SK-N-SH (cell line): ENCODE measurements at regions not wholly inside any gene's neighbourhood (a gene's known extent, or its start where the extent isn't known, plus 50 kb on each side); places are given as distances from the start of the nearest gene placed in this dataset.

Source experiments
- CTCF ChIA-PET: fragments of 300-600, 350-600 bp; formaldehyde crosslinking; extraction: SDS; loops from one replicate; lab custom pipeline; 2021; lab: Yijun Ruan, JAX
- POLR2A ChIA-PET: fragments of 350-600 bp; sonication (Branson Sonifier 250); formaldehyde crosslinking; extraction: SDS; loops from one replicate; lab custom pipeline; 2020; ENCODE audit warnings: antibody characterized with exemption, inconsistent platforms; lab: Yijun Ruan, JAX
- DNase-seq: peaks from one replicate; pipeline ENCODE4 v3.0.0; 2012
- H2AFZ ChIP-seq: fragments of 200-600 bp; sonication (generic); 2 replicates; pipeline ENCODE4 v1.8.1; 2016; ENCODE audit warnings: antibody characterized with exemption, mild to moderate bottlenecking, low read depth
- H3F3A ChIP-seq: fragments of 200-600 bp; sonication (generic); replicated peaks from 2 replicates; pipeline ENCODE3; 2016; ENCODE audit warnings: antibody characterized with exemption, mild to moderate bottlenecking; ENCODE audit not compliant: insufficient read depth
- H3K27ac ChIP-seq, 2 experiments: fragments of 200-500 bp in 1 of 2; fragments of 200-600 bp in 1 of 2; sonication (Bioruptor generic) in 1 of 2; sonication (generic), shearing (Covaris generic) in 1 of 2; 2 replicates each; pipeline versions ENCODE4 v1.5.1 to v1.6.1; 2014 to 2016; ENCODE audit warnings: low read depth in 2 of 2, inconsistent platforms in 1 of 2, low read length in 1 of 2, mild to moderate bottlenecking in 1 of 2, mixed read lengths in 1 of 2
- H3K27me3 ChIP-seq: fragments of 200-600 bp; sonication (generic), shearing (Covaris generic); 2 replicates; pipeline ENCODE4 v1.6.1; 2016; ENCODE audit warnings: mixed run types; ENCODE audit not compliant: insufficient read depth
- H3K36me3 ChIP-seq, 2 experiments: fragments of 200-500 bp in 1 of 2; fragments of 200-600 bp in 1 of 2; sonication (Bioruptor generic) in 1 of 2; sonication (generic) in 1 of 2; replicated peaks in 1 of 2; 2 replicates each; pipeline versions ENCODE3 to v1.5.1; 2014 to 2016; ENCODE audit warnings: low read length in 1 of 2, mild to moderate bottlenecking in 1 of 2; ENCODE audit not compliant: insufficient read depth in 2 of 2, control insufficient read depth in 1 of 2
- H3K4me1 ChIP-seq, 2 experiments: fragments of 200-500 bp in 1 of 2; fragments of 200-600 bp in 1 of 2; sonication (Bioruptor generic) in 1 of 2; sonication (generic), shearing (Covaris generic) in 1 of 2; 2 replicates each; pipeline versions ENCODE4 v1.5.1 to v1.6.1; 2014 to 2016; ENCODE audit warnings: low read depth in 1 of 2, low read length in 1 of 2, mixed run types in 1 of 2; ENCODE audit not compliant: insufficient read depth in 2 of 2, control insufficient read depth in 1 of 2
- H3K4me2 ChIP-seq: fragments of 200-600 bp; sonication (generic), shearing (Covaris generic); 2 replicates; pipeline ENCODE4 v1.6.1; 2017; ENCODE audit warnings: mixed run types
- H3K4me3 ChIP-seq, 2 experiments: fragments of 200-500 bp in 1 of 2; fragments of 200-600 bp in 1 of 2; sonication (Bioruptor generic) in 1 of 2; sonication (generic), shearing (Covaris generic) in 1 of 2; 2 replicates each; pipeline versions ENCODE4 v1.5.1 to v1.8.1; 2014 to 2016; ENCODE audit warnings: low read depth in 2 of 2, inconsistent platforms in 1 of 2, low read length in 1 of 2, mild to moderate bottlenecking in 1 of 2, mixed read lengths in 1 of 2, moderate library complexity in 1 of 2
- H3K79me2 ChIP-seq: fragments of 200-600 bp; sonication (generic); 2 replicates; pipeline ENCODE4 v1.8.1; 2017; ENCODE audit warnings: mild to moderate bottlenecking; ENCODE audit not compliant: insufficient read depth
- H3K9ac ChIP-seq: fragments of 200-600 bp; sonication (generic); 2 replicates; pipeline ENCODE4 v1.6.1; 2017; ENCODE audit warnings: mixed run types
- H3K9me2 ChIP-seq: fragments of 200-600 bp; sonication (generic); 2 replicates; pipeline ENCODE4 v1.6.1; 2017; ENCODE audit warnings: mixed run types
- H3K9me3 ChIP-seq: fragments of 200-600 bp; sonication (generic); 2 replicates; pipeline ENCODE4 v1.6.1; 2017; ENCODE audit warnings: mixed run types, mild to moderate bottlenecking, moderate library complexity
- H4K20me1 ChIP-seq: fragments of 200-600 bp; sonication (generic); 2 replicates; pipeline ENCODE4 v1.6.1; 2017; ENCODE audit warnings: mild to moderate bottlenecking, mixed run types; ENCODE audit not compliant: insufficient read depth
- CHD2 ChIP-seq: fragments of 150-350 bp; IDR thresholded peaks from 2 replicates; pipeline ENCODE4 v1.6.1; 2018; ENCODE audit warnings: low read length; ENCODE audit not compliant: partially characterized antibody
- EZH2phosphoT487 ChIP-seq: fragments of 200-600 bp; sonication (generic); IDR thresholded peaks from 2 replicates; pipeline ENCODE4 v1.6.1; 2017; ENCODE audit warnings: low read depth, mixed run types, mild to moderate bottlenecking, antibody characterized with exemption, moderate library complexity, borderline replicate concordance
- FOXJ3 ChIP-seq: sonication (generic); formaldehyde crosslinking; IDR thresholded peaks from 2 replicates; pipeline ENCODE4 v1.5.1; 2020; ENCODE audit warnings: mild to moderate bottlenecking, missing genetic modification reagents
- FOXM1 ChIP-seq: IDR thresholded peaks from 2 replicates; pipeline ENCODE4 v1.4.0; 2012; ENCODE audit warnings: low read depth, mild to moderate bottlenecking
- GATA2 ChIP-seq: sonication (generic); formaldehyde crosslinking; IDR thresholded peaks from 2 replicates; pipeline ENCODE4 v1.5.0; 2020; ENCODE audit warnings: mild to moderate bottlenecking, missing genetic modification reagents
- JUND ChIP-seq: IDR thresholded peaks from 2 replicates; pipeline ENCODE4 v1.4.0; 2012
- MEF2A ChIP-seq: IDR thresholded peaks from 2 replicates; pipeline ENCODE4 v1.4.0; 2012; ENCODE audit warnings: low read depth, borderline replicate concordance
- NFIC ChIP-seq: IDR thresholded peaks from 2 replicates; pipeline ENCODE4 v1.4.0; 2012; ENCODE audit warnings: borderline replicate concordance
- NRF1 ChIP-seq: IDR thresholded peaks from 2 replicates; pipeline ENCODE4 v1.6.1; 2012; ENCODE audit warnings: low read depth, mild to moderate bottlenecking, low read length
- RCOR1 ChIP-seq: fragments of 150-350 bp; IDR thresholded peaks from 2 replicates; pipeline ENCODE4 v1.6.1; 2017; ENCODE audit warnings: antibody characterized with exemption, low read length
- TAF1 ChIP-seq: IDR thresholded peaks from 2 replicates; pipeline ENCODE4 v1.6.1; 2012; ENCODE audit warnings: low read depth, mild to moderate bottlenecking, low read length, moderate library complexity, borderline replicate concordance
- WGBS: methylation state at CpG from one replicate; pipeline ENCODE4 v1.1.6; 2017; ENCODE audit warnings: low lambda C conversion rate; 5-methylcytosine and 5-hydroxymethylcytosine counted together
- TF ChIP-seq, protein P1 (sequence below): IDR thresholded peaks from 2 replicates; pipeline ENCODE4 v1.4.0; 2012; ENCODE audit warnings: low read depth
- TF ChIP-seq, protein P2 (sequence below): IDR thresholded peaks from 2 replicates; pipeline ENCODE4 v1.4.0; 2012; ENCODE audit warnings: low read depth, borderline replicate concordance
- TF ChIP-seq, protein P3 (sequence below): IDR thresholded peaks from 2 replicates; pipeline ENCODE4 v1.4.0; 2012; ENCODE audit warnings: low read depth, borderline replicate concordance
- TF ChIP-seq, protein P4 (sequence below): fragments of 150-350 bp; IDR thresholded peaks from 2 replicates; pipeline ENCODE4 v1.6.1; 2016; ENCODE audit warnings: mild to moderate bottlenecking, low read depth, low read length
- TF ChIP-seq, protein P5 (sequence below): IDR thresholded peaks from 2 replicates; pipeline ENCODE4; 2012

DNA sequence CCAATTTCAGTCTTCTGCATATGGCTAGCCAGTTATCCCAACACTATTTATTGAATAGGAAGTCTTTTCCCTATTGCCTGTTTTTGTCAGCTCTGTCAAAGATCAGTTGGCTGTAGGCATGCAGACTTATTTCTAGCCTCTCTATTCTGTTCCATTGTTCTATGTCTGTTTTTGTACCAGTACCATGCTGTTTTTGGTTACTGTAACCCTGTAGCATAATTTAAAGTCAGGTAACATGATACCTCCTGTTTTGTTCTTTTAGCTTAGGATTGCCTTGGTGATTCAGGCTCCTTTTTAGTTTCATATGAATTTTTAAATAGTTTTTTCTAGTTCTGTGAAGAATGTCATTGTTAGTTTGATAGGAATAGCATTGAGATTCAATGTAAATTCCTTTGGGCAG, 104.9 kb upstream of the SLCO6A1 start (continued):
- TF ChIP-seq NRF1 (no peak), TAF1 (no peak), RCOR1 (no peak)
- TF ChIP-seq, protein P1, sequence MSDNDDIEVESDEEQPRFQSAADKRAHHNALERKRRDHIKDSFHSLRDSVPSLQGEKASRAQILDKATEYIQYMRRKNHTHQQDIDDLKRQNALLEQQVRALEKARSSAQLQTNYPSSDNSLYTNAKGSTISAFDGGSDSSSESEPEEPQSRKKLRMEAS = no peak

DNA sequence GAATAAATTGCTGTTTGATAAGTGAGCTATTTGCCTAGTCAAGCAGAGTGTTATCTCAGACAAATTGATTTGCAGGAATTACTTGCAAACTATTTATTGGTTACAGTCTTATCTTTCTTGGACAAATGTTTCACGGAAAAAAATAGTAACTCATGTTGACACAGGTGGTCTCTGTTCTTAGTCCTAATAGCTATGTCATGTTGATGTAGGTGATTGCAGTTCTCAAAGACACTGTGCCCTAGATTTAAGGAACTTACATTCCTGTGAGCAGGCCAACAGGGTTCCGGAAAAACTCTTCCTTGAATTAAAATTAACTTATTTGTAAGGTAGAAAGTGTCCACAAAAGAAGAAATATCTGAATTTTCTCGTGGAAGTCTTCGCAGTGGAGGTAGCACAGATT, 109.6 kb upstream of the SLCO6A1 start:
- 63% methylated on average over 4 of the region's 4 CpGs for WGBS
- Histone ChIP-seq H3K79me2 (no peaks in the 10 kb centered on the region), H3K27ac (no peak overlapping the region), H3K4me1 (no peaks in the 10 kb centered on the region; a peak in 1 of 4 replicates), H3K9me2 (no peaks in the 10 kb centered on the region), H3K4me2 (no peak overlapping the region), H2AFZ (no peak overlapping the region), H3F3A (no peaks in the 10 kb centered on the region), H3K27me3 (no peaks in the 10 kb centered on the region), H3K4me3 (no peak overlapping the region), H3K36me3 (no peaks in the 10 kb centered on the region), H3K9ac (no peak overlapping the region), H4K20me1 (no peaks in the 10 kb centered on the region), H3K9me3 (no peaks in the 10 kb centered on the region)
- ChIA-PET POLR2A (no interaction called here), CTCF (no interaction called here)
- TF ChIP-seq FOXM1 (no peak), JUND (no peak), TAF1 (no peak), EZH2phosphoT487 (no peak), NFIC (no peak), FOXJ3 (CRISPR knock-in tag) (no peak), CHD2 (no peak), MEF2A (no peak), GATA2 (CRISPR knock-in tag) (no peak)
- TF ChIP-seq, protein P2, sequence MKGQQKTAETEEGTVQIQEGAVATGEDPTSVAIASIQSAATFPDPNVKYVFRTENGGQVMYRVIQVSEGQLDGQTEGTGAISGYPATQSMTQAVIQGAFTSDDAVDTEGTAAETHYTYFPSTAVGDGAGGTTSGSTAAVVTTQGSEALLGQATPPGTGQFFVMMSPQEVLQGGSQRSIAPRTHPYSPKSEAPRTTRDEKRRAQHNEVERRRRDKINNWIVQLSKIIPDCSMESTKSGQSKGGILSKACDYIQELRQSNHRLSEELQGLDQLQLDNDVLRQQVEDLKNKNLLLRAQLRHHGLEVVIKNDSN = no peak
- TF ChIP-seq, protein P3, sequence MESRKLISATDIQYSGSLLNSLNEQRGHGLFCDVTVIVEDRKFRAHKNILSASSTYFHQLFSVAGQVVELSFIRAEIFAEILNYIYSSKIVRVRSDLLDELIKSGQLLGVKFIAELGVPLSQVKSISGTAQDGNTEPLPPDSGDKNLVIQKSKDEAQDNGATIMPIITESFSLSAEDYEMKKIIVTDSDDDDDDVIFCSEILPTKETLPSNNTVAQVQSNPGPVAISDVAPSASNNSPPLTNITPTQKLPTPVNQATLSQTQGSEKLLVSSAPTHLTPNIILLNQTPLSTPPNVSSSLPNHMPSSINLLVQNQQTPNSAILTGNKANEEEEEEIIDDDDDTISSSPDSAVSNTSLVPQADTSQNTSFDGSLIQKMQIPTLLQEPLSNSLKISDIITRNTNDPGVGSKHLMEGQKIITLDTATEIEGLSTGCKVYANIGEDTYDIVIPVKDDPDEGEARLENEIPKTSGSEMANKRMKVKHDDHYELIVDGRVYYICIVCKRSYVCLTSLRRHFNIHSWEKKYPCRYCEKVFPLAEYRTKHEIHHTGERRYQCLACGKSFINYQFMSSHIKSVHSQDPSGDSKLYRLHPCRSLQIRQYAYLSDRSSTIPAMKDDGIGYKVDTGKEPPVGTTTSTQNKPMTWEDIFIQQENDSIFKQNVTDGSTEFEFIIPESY = no peak
- TF ChIP-seq, protein P4, sequence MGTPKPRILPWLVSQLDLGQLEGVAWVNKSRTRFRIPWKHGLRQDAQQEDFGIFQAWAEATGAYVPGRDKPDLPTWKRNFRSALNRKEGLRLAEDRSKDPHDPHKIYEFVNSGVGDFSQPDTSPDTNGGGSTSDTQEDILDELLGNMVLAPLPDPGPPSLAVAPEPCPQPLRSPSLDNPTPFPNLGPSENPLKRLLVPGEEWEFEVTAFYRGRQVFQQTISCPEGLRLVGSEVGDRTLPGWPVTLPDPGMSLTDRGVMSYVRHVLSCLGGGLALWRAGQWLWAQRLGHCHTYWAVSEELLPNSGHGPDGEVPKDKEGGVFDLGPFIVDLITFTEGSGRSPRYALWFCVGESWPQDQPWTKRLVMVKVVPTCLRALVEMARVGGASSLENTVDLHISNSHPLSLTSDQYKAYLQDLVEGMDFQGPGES = no peak
- TF ChIP-seq, protein P5, sequence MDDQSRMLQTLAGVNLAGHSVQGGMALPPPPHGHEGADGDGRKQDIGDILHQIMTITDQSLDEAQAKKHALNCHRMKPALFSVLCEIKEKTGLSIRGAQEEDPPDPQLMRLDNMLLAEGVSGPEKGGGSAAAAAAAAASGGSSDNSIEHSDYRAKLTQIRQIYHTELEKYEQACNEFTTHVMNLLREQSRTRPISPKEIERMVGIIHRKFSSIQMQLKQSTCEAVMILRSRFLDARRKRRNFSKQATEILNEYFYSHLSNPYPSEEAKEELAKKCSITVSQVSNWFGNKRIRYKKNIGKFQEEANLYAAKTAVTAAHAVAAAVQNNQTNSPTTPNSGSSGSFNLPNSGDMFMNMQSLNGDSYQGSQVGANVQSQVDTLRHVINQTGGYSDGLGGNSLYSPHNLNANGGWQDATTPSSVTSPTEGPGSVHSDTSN = no peak
- no peak for DNase-seq
